ENCODE measurements at regions not wholly inside any gene's neighbourhood (a gene's known extent, or its start where the extent isn't known, plus 50 kb on each side); places are given as distances from the start of the nearest gene placed in this dataset.

DNA sequence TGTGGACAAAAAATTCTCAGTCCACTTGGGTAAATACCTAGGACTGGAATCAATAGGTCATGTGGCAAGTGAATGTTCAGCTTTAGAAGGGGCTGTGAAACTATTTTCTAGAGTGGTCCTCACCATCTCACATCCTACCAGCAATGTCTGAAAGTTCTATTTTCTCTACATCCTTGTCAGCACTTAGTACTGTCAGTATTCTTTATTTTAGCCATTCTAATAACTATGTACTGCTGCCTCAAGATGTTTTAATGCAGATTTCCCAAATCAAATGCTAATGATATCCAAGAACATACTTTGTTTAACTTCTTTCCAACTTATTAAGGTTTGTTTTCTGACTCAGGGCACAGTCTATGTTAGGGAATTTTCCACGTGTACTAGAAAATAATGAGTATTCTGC is 317.0 kb downstream of the BRD1 start:
- TF ChIP-seq, protein P1, sequence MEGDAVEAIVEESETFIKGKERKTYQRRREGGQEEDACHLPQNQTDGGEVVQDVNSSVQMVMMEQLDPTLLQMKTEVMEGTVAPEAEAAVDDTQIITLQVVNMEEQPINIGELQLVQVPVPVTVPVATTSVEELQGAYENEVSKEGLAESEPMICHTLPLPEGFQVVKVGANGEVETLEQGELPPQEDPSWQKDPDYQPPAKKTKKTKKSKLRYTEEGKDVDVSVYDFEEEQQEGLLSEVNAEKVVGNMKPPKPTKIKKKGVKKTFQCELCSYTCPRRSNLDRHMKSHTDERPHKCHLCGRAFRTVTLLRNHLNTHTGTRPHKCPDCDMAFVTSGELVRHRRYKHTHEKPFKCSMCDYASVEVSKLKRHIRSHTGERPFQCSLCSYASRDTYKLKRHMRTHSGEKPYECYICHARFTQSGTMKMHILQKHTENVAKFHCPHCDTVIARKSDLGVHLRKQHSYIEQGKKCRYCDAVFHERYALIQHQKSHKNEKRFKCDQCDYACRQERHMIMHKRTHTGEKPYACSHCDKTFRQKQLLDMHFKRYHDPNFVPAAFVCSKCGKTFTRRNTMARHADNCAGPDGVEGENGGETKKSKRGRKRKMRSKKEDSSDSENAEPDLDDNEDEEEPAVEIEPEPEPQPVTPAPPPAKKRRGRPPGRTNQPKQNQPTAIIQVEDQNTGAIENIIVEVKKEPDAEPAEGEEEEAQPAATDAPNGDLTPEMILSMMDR (IDR thresholded peaks at IDR 0.05; ENCODE audit: insufficient read depth, low read length) = no peak
- TF ChIP-seq POLR2AphosphoS5 (IDR thresholded peaks at IDR 0.05; ENCODE audit: low read depth) = no peak
- TF ChIP-seq SPI1 (IDR thresholded peaks at IDR 0.05; ENCODE audit: borderline replicate concordance, low read depth) = no peak
- TF ChIP-seq, protein P2, sequence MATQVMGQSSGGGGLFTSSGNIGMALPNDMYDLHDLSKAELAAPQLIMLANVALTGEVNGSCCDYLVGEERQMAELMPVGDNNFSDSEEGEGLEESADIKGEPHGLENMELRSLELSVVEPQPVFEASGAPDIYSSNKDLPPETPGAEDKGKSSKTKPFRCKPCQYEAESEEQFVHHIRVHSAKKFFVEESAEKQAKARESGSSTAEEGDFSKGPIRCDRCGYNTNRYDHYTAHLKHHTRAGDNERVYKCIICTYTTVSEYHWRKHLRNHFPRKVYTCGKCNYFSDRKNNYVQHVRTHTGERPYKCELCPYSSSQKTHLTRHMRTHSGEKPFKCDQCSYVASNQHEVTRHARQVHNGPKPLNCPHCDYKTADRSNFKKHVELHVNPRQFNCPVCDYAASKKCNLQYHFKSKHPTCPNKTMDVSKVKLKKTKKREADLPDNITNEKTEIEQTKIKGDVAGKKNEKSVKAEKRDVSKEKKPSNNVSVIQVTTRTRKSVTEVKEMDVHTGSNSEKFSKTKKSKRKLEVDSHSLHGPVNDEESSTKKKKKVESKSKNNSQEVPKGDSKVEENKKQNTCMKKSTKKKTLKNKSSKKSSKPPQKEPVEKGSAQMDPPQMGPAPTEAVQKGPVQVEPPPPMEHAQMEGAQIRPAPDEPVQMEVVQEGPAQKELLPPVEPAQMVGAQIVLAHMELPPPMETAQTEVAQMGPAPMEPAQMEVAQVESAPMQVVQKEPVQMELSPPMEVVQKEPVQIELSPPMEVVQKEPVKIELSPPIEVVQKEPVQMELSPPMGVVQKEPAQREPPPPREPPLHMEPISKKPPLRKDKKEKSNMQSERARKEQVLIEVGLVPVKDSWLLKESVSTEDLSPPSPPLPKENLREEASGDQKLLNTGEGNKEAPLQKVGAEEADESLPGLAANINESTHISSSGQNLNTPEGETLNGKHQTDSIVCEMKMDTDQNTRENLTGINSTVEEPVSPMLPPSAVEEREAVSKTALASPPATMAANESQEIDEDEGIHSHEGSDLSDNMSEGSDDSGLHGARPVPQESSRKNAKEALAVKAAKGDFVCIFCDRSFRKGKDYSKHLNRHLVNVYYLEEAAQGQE (IDR thresholded peaks at IDR 0.05; ENCODE audit: insufficient replicate concordance, low read depth) = no peak

All from HL-60 (cell line).